ENCODE measurements at regions not wholly inside any gene's neighbourhood (a gene's known extent, or its start where the extent isn't known, plus 50 kb on each side); places are given as distances from the start of the nearest gene placed in this dataset.
"Not testable (repeated sequence)": the region's sequence is repeated elsewhere in the genome, so short reads cannot be mapped to it uniquely, and the experiment has no call there.

GRCh38 chr14:80056497-80056801, 154.9 kb downstream of the DIO2 start:
- DNase-seq (ENCODE audit: low spot score) = no peak

GRCh38 chr14:80055667-80056496, 155.4 kb downstream of the DIO2 start:
- DNase-seq (ENCODE audit: low spot score) = peak; percentile 50

GRCh38 chr14:80055226-80055625, 156.1 kb downstream of the DIO2 start:
- no peak for DNase-seq (ENCODE audit: low spot score)

GRCh38 chr14:80054020-80054419, 157.3 kb downstream of the DIO2 start:
- no peak for DNase-seq (ENCODE audit: low spot score)

GRCh38 chr14:80049055-80049454, 162.2 kb downstream of the DIO2 start:
- no peak for DNase-seq (ENCODE audit: low spot score)

- DNase-seq (ENCODE audit: low spot score) = no peak
Observed at GRCh38 chr14:80047761-80048160, 163.5 kb downstream of the DIO2 start.

GRCh38 chr14:80037349-80037748, 174.0 kb downstream of the DIO2 start:
- no peak for DNase-seq (ENCODE audit: low spot score)

GRCh38 chr14:80024417-80024816, 186.9 kb downstream of the DIO2 start:
- no peak for DNase-seq (ENCODE audit: low spot score)

GRCh38 chr14:80018476-80018875, 192.8 kb downstream of the DIO2 start:
- not testable (repeated sequence) for DNase-seq (ENCODE audit: low spot score)

- no peak for DNase-seq (ENCODE audit: low spot score)
Observed at GRCh38 chr14:80017795-80018194, 193.5 kb downstream of the DIO2 start.

GRCh38 chr14:80010245-80010644, 201.1 kb downstream of the DIO2 start:
- DNase-seq (ENCODE audit: low spot score) = not testable (repeated sequence)

GRCh38 chr14:80005561-80005960, 205.7 kb downstream of the DIO2 start:
- DNase-seq (ENCODE audit: low spot score) = no peak

- DNase-seq (ENCODE audit: low spot score) = no peak
Observed at GRCh38 chr14:80004871-80005270, 206.4 kb downstream of the DIO2 start.

GRCh38 chr14:80003138-80003537, 208.2 kb downstream of the DIO2 start:
- DNase-seq (ENCODE audit: low spot score) = peak; percentile 9

- no peak for DNase-seq (ENCODE audit: low spot score)
Observed at GRCh38 chr14:79997509-79998208, 213.6 kb downstream of the DIO2 start.

- DNase-seq (ENCODE audit: low spot score) = no peak
Observed at GRCh38 chr14:79992407-79993198, 218.7 kb downstream of the DIO2 start.

- DNase-seq (ENCODE audit: low spot score) = no peak
Observed at GRCh38 chr14:79991866-79992265, 219.4 kb downstream of the DIO2 start.

- no peak for DNase-seq (ENCODE audit: low spot score)
Observed at GRCh38 chr14:79989990-79990389, 221.3 kb downstream of the DIO2 start.

GRCh38 chr14:79986251-79986650, 225.1 kb downstream of the DIO2 start:
- DNase-seq (ENCODE audit: low spot score) = no peak

GRCh38 chr14:79972230-79972629, 239.1 kb downstream of the DIO2 start:
- no peak for DNase-seq (ENCODE audit: low spot score)

GRCh38 chr14:79971330-79971729, 240.0 kb downstream of the DIO2 start:
- DNase-seq (ENCODE audit: low spot score) = no peak

GRCh38 chr14:79967453-79967852, 243.9 kb downstream of the DIO2 start:
- no peak for DNase-seq (ENCODE audit: low spot score)

Data from SK-N-DZ (cell line).